KOPT-K1 (cell line): ENCODE measurements at regions not wholly inside any gene's neighbourhood (a gene's known extent, or its start where the extent isn't known, plus 50 kb on each side); places are given as distances from the start of the nearest gene placed in this dataset.
A peak's percentile ranks its signal among the peaks of the same experiment; 100 is the strongest.

Source experiments
- H3K27ac ChIP-seq: fragments of 200-600 bp; sonication (generic); 2 replicates; pipeline ENCODE4 v1.5.1; 2016; ENCODE audit warnings: antibody characterized with exemption, mild to moderate bottlenecking, low read depth, low read length; ENCODE audit not compliant: poor library complexity, severe bottlenecking
- H3K36me3 ChIP-seq: fragments of 200-600 bp; sonication (generic); 2 replicates; pipeline ENCODE4 v1.5.1; 2017; ENCODE audit warnings: antibody characterized with exemption, mild to moderate bottlenecking, low read length, moderate library complexity; ENCODE audit not compliant: insufficient read depth
- H3K9me3 ChIP-seq: fragments of 200-600 bp; sonication (generic); 2 replicates; pipeline ENCODE4 v1.5.1; 2017; ENCODE audit warnings: antibody characterized with exemption, low read length, mild to moderate bottlenecking; ENCODE audit not compliant: insufficient read depth, poor library complexity, severe bottlenecking

DNA sequence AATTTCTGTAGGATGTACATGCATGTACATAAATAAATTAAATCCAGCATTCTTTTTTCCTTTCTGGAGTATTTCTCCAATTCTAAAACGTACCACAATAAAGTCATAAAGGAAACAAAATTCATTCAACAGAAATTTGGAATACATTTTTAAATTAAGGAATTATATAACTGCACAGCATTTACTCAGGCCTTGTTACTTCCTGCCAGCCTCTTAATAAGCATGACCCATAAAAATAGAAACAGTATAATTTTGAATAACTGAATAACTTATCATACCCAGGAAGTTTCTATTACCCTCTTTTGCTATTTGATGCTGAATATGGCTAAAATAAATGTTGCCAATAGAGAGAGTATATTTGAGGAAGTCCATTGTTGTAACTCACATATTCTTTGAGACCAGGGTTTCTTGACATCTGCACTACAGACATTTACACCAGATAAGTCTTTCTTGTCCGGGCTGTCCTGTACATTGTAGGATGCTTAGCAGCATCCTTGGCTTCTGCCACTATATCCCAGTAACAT lies 178.2 kb downstream of the KLF12 start:
- H3K27ac ChIP-seq, result no peak overlapping the region

DNA sequence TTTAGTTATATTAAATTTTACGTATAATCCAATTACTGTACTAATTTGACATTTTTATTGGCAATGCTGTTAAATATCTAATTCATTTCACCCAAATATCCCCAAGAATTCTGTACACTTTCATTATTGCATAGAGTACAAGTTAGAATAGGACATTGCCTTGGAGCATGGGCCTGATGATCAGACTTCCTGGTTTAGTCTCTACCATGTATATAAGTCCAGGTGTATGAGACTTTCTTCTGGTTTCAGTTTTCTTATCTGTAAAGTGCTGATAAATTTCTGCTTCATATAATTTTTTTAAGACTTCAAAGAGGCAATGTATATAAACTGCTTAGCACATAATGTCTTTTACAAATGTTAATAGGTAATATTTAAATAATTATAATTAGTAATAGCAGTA lies 179.4 kb downstream of the KLF12 start:
- Histone ChIP-seq H3K36me3 (no peaks in the 10 kb centered on the region), H3K9me3 (no peaks in the 10 kb centered on the region), H3K27ac (no peak overlapping the region)

More for the DNA sequence above, 178.2 kb downstream of the KLF12 start:
- no peaks in the 10 kb centered on the region for H3K36me3 ChIP-seq
- H3K9me3 ChIP-seq, result no peaks in the 10 kb centered on the region

DNA sequence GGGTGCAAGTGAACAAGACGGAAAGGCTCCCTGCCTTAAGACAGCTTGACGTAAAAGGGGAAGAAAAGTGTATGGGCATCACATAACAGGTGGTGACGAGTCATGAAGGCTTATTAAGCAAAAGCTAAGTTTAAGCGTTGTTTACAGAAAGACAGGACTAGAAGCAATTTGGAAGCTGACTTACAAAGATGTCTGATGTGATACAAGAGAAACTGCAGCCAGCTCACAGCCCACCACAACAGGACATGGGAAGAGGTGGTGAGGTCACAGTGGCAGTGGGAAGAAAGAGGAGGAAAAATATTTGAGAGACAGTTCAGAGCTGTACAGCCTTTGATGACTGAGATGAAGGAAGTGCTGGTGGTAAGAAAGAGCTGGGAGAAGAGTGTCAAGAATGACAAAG lies 181.6 kb downstream of the KLF12 start:
- H3K9me3 ChIP-seq, result no peaks in the 10 kb centered on the region
- peak overlapping the region; percentile 6 for H3K27ac ChIP-seq
- no peaks in the 10 kb centered on the region for H3K36me3 ChIP-seq

DNA sequence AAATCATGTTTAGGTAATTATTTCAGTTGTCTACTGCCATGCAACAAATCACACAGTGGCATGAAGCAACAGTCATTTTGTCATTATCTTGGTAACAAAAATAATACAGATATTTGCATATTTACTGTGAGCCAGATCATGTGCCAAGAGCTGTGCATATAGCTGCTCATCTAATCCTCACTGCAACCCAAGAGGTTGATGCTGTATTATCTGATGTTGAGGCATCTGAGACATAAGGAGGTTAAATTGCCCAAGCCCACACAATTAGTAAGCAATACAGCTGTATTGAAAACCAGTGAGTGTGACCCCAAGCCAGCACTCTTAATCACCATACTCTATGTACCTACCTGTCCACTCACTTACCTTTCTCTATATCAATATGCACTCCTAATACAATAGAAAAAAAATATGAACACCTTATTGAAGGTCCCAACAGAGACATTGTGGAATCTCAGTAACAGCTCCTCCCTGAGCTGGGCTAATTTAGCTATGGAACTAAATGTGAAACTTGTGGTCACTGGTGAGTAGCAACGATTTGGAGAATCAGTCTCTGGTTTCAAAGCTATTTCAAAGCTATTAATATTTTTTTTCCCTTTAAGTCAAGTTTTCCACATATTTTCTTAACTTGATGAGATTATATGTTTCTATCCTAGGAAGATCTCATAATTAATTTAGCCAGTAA lies 185.2 kb downstream of the KLF12 start:
- H3K36me3 ChIP-seq, result no peaks in the 10 kb centered on the region
- H3K9me3 ChIP-seq, result no peaks in the 10 kb centered on the region
- no peak overlapping the region for H3K27ac ChIP-seq

DNA sequence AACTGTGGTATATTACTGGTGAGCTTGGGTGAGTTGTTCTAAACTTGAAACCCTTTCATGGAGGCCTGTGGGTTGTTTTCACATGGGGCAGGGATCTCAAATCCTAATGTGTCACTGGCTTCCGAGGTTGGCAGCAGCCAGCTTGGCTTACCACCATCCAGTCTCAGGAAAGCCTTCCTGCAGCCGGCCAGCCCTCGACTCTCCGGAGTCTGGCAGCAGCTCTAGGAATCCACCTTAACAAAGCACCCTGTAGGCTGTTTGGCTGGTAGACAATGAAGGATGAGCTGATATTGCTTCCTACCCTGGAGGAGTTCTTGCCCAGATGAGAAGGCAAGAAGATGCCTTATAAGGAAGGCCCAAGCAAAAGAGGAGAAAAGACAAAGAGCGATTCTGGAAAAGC lies 188.3 kb downstream of the KLF12 start:
- H3K36me3 ChIP-seq, result peaks cover 15% of the 10 kb centered on the region
- H3K9me3 ChIP-seq, result no peaks in the 10 kb centered on the region
- H3K27ac ChIP-seq, result no peak overlapping the region

DNA sequence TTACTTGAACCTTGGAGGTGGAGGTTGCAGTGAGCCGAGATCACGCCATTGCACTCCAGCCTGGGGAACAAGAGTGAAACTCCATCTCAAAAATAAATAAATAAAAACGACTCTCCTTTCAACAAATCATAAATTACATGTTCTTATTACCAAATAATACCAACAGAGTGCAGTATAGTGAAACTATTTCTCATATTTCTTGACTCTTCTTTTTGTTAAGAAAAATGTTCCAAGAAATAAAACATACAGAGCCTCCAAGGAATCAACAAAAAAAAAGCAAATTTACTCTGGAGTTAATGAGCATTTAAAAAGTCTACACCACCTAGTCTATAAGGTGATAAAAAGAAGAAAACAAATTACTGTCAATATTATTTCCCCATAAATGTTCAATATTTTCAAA lies 188.8 kb downstream of the KLF12 start:
- no peak overlapping the region for H3K27ac ChIP-seq
- H3K9me3 ChIP-seq, result no peaks in the 10 kb centered on the region
- peaks cover 15% of the 10 kb centered on the region for H3K36me3 ChIP-seq

DNA sequence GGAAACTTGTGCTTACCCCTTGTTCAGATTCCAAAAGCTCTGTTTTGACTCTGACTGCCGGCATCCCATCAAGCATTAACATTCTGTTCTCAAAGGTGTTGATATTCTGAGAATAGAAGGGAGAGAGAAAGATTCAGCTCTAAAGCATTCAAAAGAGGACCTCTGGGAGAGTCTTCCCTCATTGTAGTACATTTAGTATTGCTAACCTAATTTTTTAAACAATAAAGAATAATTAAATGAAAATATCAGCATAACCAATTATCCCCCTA lies 190.3 kb downstream of the KLF12 start:
- Histone ChIP-seq H3K9me3 (no peaks in the 10 kb centered on the region), H3K27ac (no peak overlapping the region), H3K36me3 (peaks cover 15% of the 10 kb centered on the region)

DNA sequence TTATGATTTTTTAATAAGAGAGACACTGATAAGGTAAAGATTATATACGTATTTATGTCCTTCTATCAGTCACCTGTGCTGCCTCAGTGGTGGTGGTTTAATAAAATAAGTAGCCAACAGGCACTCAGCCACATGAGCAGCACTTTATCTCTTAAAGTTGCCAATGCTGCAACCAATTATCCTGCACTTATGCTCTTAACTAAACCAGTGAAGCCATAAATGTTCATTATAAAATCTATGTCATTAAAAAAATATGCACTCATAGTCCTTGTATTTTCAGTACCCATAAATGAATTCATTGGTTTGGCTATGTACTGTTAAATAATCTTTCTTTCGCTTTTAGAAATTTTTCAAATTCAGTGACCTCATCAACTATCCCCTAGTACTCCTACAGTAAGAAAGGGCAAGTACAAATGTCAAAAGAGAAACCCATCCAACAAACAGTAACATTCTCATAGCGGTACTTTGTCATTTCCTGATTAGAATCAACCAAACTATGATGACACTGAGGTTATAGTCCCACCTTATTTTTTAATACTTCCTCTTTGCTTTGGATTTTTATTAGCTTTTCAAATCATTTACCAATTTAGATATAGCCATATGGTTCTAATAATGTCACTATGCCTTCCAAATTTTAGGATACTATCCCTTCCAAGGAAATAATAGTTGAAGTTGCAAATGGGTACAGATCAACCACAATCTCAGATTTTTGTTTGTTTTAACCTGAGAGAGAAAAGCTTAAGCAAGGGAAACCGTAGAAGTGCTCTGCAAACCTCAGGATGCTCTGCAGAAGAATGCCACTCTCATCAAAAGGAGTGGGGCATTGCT lies 190.9 kb downstream of the KLF12 start:
- Histone ChIP-seq H3K27ac (no peak overlapping the region), H3K9me3 (no peaks in the 10 kb centered on the region), H3K36me3 (peaks cover 15% of the 10 kb centered on the region)

DNA sequence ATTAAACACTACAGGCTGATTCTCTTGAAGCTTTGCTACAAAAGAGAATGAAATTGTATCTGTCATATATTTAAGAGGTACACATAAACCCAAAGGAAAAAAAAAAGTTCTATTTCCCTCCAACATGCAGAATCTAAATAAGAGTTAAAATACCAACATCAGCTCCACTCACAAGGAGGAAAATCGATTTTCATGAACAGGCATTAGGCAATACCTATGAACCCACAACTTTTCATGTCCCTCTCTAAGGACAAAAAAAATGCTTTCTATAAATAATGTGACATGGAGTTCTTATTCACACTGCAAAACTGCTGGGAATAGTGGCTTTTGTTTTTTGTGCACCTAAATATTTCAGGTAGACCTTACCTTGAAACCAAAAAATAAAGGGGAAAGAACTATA lies 192.5 kb downstream of the KLF12 start:
- H3K36me3 ChIP-seq, result peaks cover 15% of the 10 kb centered on the region
- no peak overlapping the region for H3K27ac ChIP-seq
- no peaks in the 10 kb centered on the region for H3K9me3 ChIP-seq

DNA sequence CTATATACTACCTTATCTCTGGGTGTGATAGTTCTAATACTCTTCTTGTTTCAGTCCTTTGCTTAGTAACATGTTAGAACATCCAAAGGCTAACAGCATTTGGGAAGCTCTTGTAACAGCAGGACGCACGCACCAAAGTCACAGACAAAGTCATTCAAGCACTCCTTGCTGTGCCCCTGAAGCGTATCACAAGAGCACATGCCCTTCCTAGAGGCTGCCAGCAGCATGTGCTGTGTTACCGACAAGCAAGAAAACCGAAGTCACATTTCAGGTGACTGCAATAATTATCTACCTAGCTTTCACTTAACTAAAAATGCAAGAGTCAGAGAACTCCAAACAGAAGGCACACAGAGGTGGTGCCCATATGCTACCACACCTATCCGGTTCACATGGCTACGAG lies 194.1 kb downstream of the KLF12 start:
- H3K27ac ChIP-seq, result no peak overlapping the region
- peaks cover 24% of the 10 kb centered on the region for H3K36me3 ChIP-seq
- no peaks in the 10 kb centered on the region for H3K9me3 ChIP-seq

DNA sequence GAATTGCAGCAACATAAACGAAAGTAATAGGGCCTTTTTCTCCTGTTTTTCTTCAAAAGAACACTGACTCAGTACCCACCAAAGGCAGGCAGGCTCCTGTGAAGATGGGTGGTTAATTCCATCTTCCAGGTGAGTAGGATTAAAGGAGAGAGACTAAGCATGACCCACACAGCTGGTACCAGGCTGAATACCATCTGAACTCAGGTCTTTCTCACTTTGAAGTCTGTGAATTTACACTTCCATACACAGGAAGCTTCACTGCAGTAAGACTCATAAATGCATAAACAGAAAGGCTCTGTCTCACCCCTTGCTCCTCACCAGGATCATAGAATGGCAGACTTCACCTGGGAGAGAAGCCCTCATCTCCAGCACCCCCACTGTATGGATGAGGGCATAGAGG lies 194.6 kb downstream of the KLF12 start:
- Histone ChIP-seq H3K27ac (no peak overlapping the region), H3K36me3 (peaks cover 24% of the 10 kb centered on the region), H3K9me3 (no peaks in the 10 kb centered on the region)

DNA sequence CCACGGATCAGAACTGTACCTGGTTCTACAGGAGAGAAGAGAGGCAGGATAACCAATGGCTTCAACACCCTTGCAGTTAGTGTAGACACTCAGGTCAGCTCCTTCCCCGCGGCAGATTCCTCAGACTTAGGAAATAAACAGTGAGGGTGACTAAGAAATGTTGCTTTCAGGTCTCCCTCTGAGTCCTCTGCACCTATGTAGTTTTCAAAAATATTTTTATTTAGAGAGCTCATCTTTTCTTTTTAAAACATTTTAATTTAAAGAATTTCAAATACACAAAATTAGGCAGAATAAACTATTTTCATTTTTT lies 195.2 kb downstream of the KLF12 start:
- Histone ChIP-seq H3K9me3 (no peaks in the 10 kb centered on the region), H3K27ac (no peak overlapping the region), H3K36me3 (peaks cover 24% of the 10 kb centered on the region)

DNA sequence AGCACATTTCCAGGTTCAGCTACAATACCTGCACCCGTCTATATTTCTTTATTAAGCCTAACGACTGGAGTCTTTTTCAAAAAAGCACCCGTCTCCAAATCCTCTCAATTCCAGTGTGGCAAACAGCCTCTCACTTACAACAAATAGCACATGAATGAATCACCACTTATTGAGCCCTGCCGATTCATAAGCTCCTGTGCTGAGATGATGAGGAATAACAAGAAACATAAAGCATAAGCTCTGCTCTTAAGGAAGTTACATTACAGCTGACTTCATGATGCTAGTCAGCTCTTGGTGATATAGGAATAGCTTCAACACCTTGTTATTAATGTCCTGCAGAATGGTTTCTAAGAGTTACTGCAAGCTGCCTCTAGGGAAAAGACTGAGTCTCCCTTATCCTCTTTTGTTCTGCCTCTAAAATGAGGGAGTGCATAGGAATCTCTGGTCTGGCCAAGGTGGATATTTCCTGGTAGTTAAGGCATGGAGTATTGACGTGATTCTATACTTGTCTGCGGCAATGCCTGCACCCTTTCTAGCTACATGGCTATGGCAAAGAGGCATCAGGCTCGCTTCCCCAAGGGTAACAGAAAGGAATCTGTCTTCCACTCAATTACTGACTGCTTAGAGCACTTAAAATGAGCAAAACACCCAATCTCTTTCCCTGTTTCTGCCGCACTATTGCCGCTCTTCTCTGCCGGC lies 195.7 kb downstream of the KLF12 start:
- H3K27ac ChIP-seq, result no peak overlapping the region
- peaks cover 24% of the 10 kb centered on the region for H3K36me3 ChIP-seq
- H3K9me3 ChIP-seq, result no peaks in the 10 kb centered on the region

DNA sequence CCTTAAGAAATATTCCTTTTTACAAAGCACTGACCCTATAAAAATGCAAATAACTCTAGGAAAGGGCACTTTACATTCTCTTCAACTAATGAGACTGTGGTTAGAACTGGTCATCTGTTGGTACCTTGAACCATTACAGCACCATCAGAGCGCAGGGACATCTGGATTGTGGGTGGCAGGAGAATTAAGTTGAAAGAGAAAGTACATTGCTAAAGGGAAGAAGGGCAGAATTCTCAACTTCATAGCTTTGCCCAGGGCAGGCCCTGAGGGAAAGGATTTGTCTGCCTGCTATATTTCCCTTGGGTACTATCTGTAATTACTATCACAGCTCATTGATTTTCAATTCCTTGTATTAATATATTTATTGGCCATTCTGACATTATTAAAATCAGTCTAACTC lies 196.8 kb downstream of the KLF12 start:
- no peaks in the 10 kb centered on the region for H3K9me3 ChIP-seq
- no peak overlapping the region for H3K27ac ChIP-seq
- peaks cover 17% of the 10 kb centered on the region for H3K36me3 ChIP-seq

DNA sequence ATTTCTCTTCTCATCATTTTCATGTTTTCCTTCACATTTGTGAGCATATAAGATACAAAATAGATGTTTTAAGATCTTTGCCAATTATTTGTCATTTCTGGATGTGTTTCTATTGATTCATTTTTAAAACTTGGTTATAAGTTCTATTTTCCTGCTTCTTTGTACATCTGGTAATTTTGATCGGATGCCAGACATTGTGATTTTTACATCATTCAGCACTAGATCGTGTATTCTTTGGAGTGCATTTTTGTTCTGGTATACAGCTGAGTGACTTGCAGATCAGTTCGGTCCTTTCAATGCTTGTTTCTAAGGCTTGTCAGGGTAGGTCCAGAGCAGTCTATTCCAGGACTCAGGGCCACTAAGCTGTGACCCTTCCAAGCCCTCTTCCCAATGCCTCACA lies 198.2 kb downstream of the KLF12 start:
- H3K27ac ChIP-seq, result no peak overlapping the region
- no peaks in the 10 kb centered on the region for H3K9me3 ChIP-seq

More for the DNA sequence above, 198.2 kb downstream of the KLF12 start:
- H3K36me3 ChIP-seq, result peaks cover 9% of the 10 kb centered on the region; the same call in 1 of the 2 replicates
